GM10266 (cell line): ENCODE measurements at regions not wholly inside any gene's neighbourhood (a gene's known extent, or its start where the extent isn't known, plus 50 kb on each side); places are given as distances from the start of the nearest gene placed in this dataset.

Experiments used
- DNase-seq: peaks from one replicate; pipeline ENCODE4 v3.0.0; 2012; ENCODE audit errors: extremely low spot score
- CTCF ChIP-seq: IDR thresholded peaks from 2 replicates; pipeline ENCODE4 v1.5.1; 2012; ENCODE audit warnings: mild to moderate bottlenecking, low read depth; ENCODE audit not compliant: control insufficient read depth, insufficient read depth; ENCODE audit errors: missing control alignments

- TF ChIP-seq CTCF = no peak
- DNase-seq = no peak
These were observed 249.2 kb downstream of the FOXL1 start for GRCh38 chr16:86827521-86827920.

GRCh38 chr16:86828202-86828601 lies 249.9 kb downstream of the FOXL1 start:
- no peak for DNase-seq
- no peak for TF ChIP-seq CTCF

GRCh38 chr16:86828653-86829052 lies 250.3 kb downstream of the FOXL1 start:
- DNase-seq = no peak
- TF ChIP-seq CTCF = no peak

- no peak for DNase-seq
- TF ChIP-seq CTCF = no peak
These were observed 253.0 kb downstream of the FOXL1 start for GRCh38 chr16:86831366-86831765.

GRCh38 chr16:86833136-86833535 lies 254.8 kb downstream of the FOXL1 start:
- TF ChIP-seq CTCF = no peak
- DNase-seq = no peak

GRCh38 chr16:86834451-86835035 lies 256.2 kb downstream of the FOXL1 start:
- DNase-seq = no peak
- no peak for TF ChIP-seq CTCF

- no peak for TF ChIP-seq CTCF
These were observed 257.6 kb downstream of the FOXL1 start for GRCh38 chr16:86835982-86836381.

More at GRCh38 chr16:86835982-86836381, 257.6 kb downstream of the FOXL1 start:
- no peak for DNase-seq
